Brain microvascular endothelial cell (primary cell): ENCODE measurements at regions not wholly inside any gene's neighbourhood (a gene's known extent, or its start where the extent isn't known, plus 50 kb on each side); places are given as distances from the start of the nearest gene placed in this dataset.

Experiments
- DNase-seq: peaks from one replicate; pipeline ENCODE4 v3.0.0-alpha.2; 2020
- H3K27ac ChIP-seq: fragments of 250-450 bp; sonication (Bioruptor Pico); 2 replicates; pipeline ENCODE4 v1.5.1; 2020; ENCODE audit warnings: mild to moderate bottlenecking, moderate library complexity
- H3K27me3 ChIP-seq: fragments of 250-450 bp; sonication (Bioruptor Pico); replicated peaks from 2 replicates; pipeline ENCODE4 v1.5.1; 2020; ENCODE audit warnings: mild to moderate bottlenecking
- H3K36me3 ChIP-seq: fragments of 250-450 bp; sonication (Bioruptor Pico); replicated peaks from 2 replicates; pipeline ENCODE4 v1.5.1; 2020; ENCODE audit warnings: mild to moderate bottlenecking
- H3K4me3 ChIP-seq: 2 replicates; pipeline ENCODE4 v1.5.1; 2011; ENCODE audit warnings: low read depth, mild to moderate bottlenecking, control low read depth, low read length, moderate library complexity
- CTCF ChIP-seq: IDR thresholded peaks from 2 replicates; pipeline ENCODE4 v1.5.1; 2011; ENCODE audit warnings: low read depth, mild to moderate bottlenecking, moderate library complexity, low read length, control low read depth, inconsistent platforms; ENCODE audit errors: missing control alignments
- in situ Hi-C: cut with HindIII; loops from 2 replicates; pipeline ENCODE4 v1.10.0; 2017; ENCODE audit warnings: low sequenced_read_pairs, low pct_ligation_motif_present

GRCh38 chr21:35395728-35396127 is 346.6 kb upstream of the RUNX1 start:
- Histone ChIP-seq H3K4me3 (no peak overlapping the region), H3K36me3 (no peaks in the 10 kb centered on the region), H3K27me3 (no peaks in the 10 kb centered on the region), H3K27ac (no peak overlapping the region)
- in situ Hi-C loops: no loop called here
- no peak for DNase-seq
- TF ChIP-seq CTCF: no peak

- H3K27ac ChIP-seq: no peak overlapping the region
- no peak overlapping the region for H3K4me3 ChIP-seq
- no peaks in the 10 kb centered on the region for H3K36me3 ChIP-seq
- in situ Hi-C loops: no loop called here
- no peak for TF ChIP-seq CTCF
- H3K27me3 ChIP-seq: no peaks in the 10 kb centered on the region
- DNase-seq: no peak
Observed at GRCh38 chr21:35394634-35395369, 345.7 kb upstream of the RUNX1 start.

GRCh38 chr21:35394049-35394448 is 344.9 kb upstream of the RUNX1 start:
- TF ChIP-seq CTCF: no peak
- in situ Hi-C loops: no loop called here
- no peak for DNase-seq

GRCh38 chr21:35390013-35390776 is 341.1 kb upstream of the RUNX1 start:
- no peaks in the 10 kb centered on the region for H3K27me3 ChIP-seq
- in situ Hi-C loops: no loop called here
- H3K27ac ChIP-seq: no peak overlapping the region
- no peak for TF ChIP-seq CTCF
- H3K4me3 ChIP-seq: no peak overlapping the region
- no peaks in the 10 kb centered on the region for H3K36me3 ChIP-seq
- DNase-seq: peak; percentile 33

More at GRCh38 chr21:35394049-35394448, 344.9 kb upstream of the RUNX1 start:
- no peaks in the 10 kb centered on the region for H3K27me3 ChIP-seq
- no peak overlapping the region for H3K4me3 ChIP-seq
- H3K27ac ChIP-seq: no peak overlapping the region
- no peaks in the 10 kb centered on the region for H3K36me3 ChIP-seq

- in situ Hi-C loops: no loop called here
- H3K36me3 ChIP-seq: no peaks in the 10 kb centered on the region
- H3K4me3 ChIP-seq: no peak overlapping the region
- no peak overlapping the region for H3K27ac ChIP-seq
- no peak for TF ChIP-seq CTCF
- no peak for DNase-seq
- no peaks in the 10 kb centered on the region for H3K27me3 ChIP-seq
Observed at GRCh38 chr21:35386491-35387079, 337.5 kb upstream of the RUNX1 start.
